Osteocyte (in vitro differentiated cells): ENCODE measurements at regions not wholly inside any gene's neighbourhood (a gene's known extent, or its start where the extent isn't known, plus 50 kb on each side); places are given as distances from the start of the nearest gene placed in this dataset.

Experiments used
- DNase-seq: peaks from one replicate; pipeline ENCODE4 v3.0.0; 2021; ENCODE audit warnings: mixed read lengths; ENCODE audit not compliant: unreplicated experiment; ENCODE audit errors: extremely low spot score
- H3K27ac Mint-ChIP-seq: one replicate; pipeline ENCODE4 v1.8.0; 2021; ENCODE audit warnings: mild to moderate bottlenecking, mixed read lengths; ENCODE audit not compliant: unreplicated experiment
- H3K27me3 Mint-ChIP-seq: one replicate; pipeline ENCODE4 v1.8.0; 2021; ENCODE audit warnings: mixed read lengths; ENCODE audit not compliant: unreplicated experiment
- H3K36me3 Mint-ChIP-seq: one replicate; pipeline ENCODE4 v1.8.0; 2021; ENCODE audit warnings: mixed read lengths; ENCODE audit not compliant: unreplicated experiment
- H3K4me1 Mint-ChIP-seq: one replicate; pipeline ENCODE4 v1.8.0; 2021; ENCODE audit warnings: mixed read lengths; ENCODE audit not compliant: unreplicated experiment
- H3K4me3 Mint-ChIP-seq: one replicate; pipeline ENCODE4 v1.8.0; 2021; ENCODE audit warnings: mild to moderate bottlenecking, moderate library complexity, mixed read lengths; ENCODE audit not compliant: unreplicated experiment
- H3K9me3 Mint-ChIP-seq: one replicate; pipeline ENCODE4 v1.8.0; 2021; ENCODE audit warnings: mixed read lengths; ENCODE audit not compliant: unreplicated experiment
- CTCF ChIP-seq: fragments of 200-600 bp; sonication (generic); IDR thresholded peaks from 2 replicates; pipeline ENCODE4 v1.5.0; 2021; ENCODE audit warnings: antibody characterized with exemption, mild to moderate bottlenecking, moderate library complexity

- no peak for DNase-seq
- Mint-ChIP-seq H3K27ac (peak overlapping the region; percentile 92), H3K27me3 (no peaks in the 10 kb centered on the region), H3K4me3 (peak overlapping the region; percentile 86), H3K4me1 (peaks cover 42% of the 10 kb centered on the region), H3K36me3 (peaks cover 6% of the 10 kb centered on the region), H3K9me3 (no peaks in the 10 kb centered on the region)
- no peak for TF ChIP-seq CTCF
Observed at GRCh38 chr6:56851074-56851473, 103.8 kb upstream of the BEND6 start.

GRCh38 chr6:56850626-56851025 is 104.3 kb upstream of the BEND6 start:
- H3K27ac Mint-ChIP-seq: peak overlapping the region; percentile 92
- peak overlapping the region; percentile 86 for H3K4me3 Mint-ChIP-seq
- H3K9me3 Mint-ChIP-seq: no peaks in the 10 kb centered on the region
- H3K27me3 Mint-ChIP-seq: no peaks in the 10 kb centered on the region
- peaks cover 37% of the 10 kb centered on the region for H3K4me1 Mint-ChIP-seq
- no peak for TF ChIP-seq CTCF
- DNase-seq: no peak
- peaks cover 6% of the 10 kb centered on the region for H3K36me3 Mint-ChIP-seq

GRCh38 chr6:56849896-56850295 is 105.0 kb upstream of the BEND6 start:
- peaks cover 6% of the 10 kb centered on the region for H3K36me3 Mint-ChIP-seq
- DNase-seq: no peak
- no peaks in the 10 kb centered on the region for H3K9me3 Mint-ChIP-seq
- no peaks in the 10 kb centered on the region for H3K27me3 Mint-ChIP-seq
- no peak for TF ChIP-seq CTCF
- peaks cover 40% of the 10 kb centered on the region for H3K4me1 Mint-ChIP-seq
- H3K4me3 Mint-ChIP-seq: peak overlapping the region; percentile 86
- peak overlapping the region; percentile 92 for H3K27ac Mint-ChIP-seq

GRCh38 chr6:56848105-56848504 is 106.8 kb upstream of the BEND6 start:
- TF ChIP-seq CTCF: no peak
- no peak overlapping the region for H3K27ac Mint-ChIP-seq
- H3K36me3 Mint-ChIP-seq: peaks cover 6% of the 10 kb centered on the region
- no peak for DNase-seq
- no peaks in the 10 kb centered on the region for H3K9me3 Mint-ChIP-seq
- no peak overlapping the region for H3K4me3 Mint-ChIP-seq
- H3K27me3 Mint-ChIP-seq: no peaks in the 10 kb centered on the region
- peaks cover 41% of the 10 kb centered on the region for H3K4me1 Mint-ChIP-seq

GRCh38 chr6:56845032-56845431 is 109.9 kb upstream of the BEND6 start:
- Mint-ChIP-seq H3K27ac (peak overlapping the region; percentile 79), H3K27me3 (no peaks in the 10 kb centered on the region), H3K9me3 (no peaks in the 10 kb centered on the region), H3K36me3 (peaks cover 6% of the 10 kb centered on the region), H3K4me3 (no peak overlapping the region), H3K4me1 (peaks cover 36% of the 10 kb centered on the region)
- no peak for TF ChIP-seq CTCF
- no peak for DNase-seq
